ENCODE measurements at regions not wholly inside any gene's neighbourhood (a gene's known extent, or its start where the extent isn't known, plus 50 kb on each side); places are given as distances from the start of the nearest gene placed in this dataset.
"Not testable (repeated sequence)": the region's sequence is repeated elsewhere in the genome, so short reads cannot be mapped to it uniquely, and the experiment has no call there.

DNA sequence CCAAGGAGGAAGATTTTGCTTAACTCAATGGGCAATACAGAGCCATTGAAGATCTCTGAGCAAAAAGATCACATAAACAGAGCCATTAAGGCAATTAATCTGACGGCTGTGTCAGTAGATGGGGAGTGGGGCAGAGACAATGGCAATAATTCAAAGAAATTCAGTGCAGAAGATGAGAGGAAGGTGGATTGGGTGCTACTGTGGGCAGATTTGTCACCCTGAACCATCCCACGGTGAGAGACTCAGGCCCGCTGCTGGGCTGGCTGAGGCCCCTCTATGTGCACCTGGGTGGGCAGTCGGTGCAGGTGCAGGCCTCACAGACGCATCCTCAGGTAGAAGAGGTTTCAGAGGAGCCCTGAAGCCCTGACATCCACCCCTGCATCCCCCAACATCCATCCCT is 458.6 kb downstream of the EIPR1 start:
- intact Hi-C loops (cut with micrococcal nuclease), result no loop called here
- ATAC-seq, result no peak
- DNase-seq, result no peak

DNA sequence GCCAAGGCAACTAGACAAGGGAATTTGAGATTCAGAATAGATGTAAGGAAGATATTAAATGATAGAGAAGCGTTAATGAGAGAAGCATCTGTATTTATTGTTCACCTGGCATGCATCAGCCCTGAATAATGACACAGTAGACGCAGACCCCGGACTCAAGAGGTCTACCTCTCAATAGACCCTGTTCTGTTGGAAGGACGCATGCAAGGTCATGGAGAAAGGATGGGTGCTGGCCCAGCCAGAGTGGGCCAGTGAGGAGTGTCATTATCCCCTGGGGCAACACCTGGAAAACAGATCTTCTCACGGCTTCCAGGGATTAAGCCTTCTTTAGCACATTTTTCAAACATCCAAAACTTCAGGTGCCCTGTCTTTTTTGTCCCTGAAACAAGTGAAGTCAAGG is 461.0 kb downstream of the EIPR1 start:
- intact Hi-C loops (cut with micrococcal nuclease), result no loop called here
- DNase-seq, result no peak
- no peak for ATAC-seq

DNA sequence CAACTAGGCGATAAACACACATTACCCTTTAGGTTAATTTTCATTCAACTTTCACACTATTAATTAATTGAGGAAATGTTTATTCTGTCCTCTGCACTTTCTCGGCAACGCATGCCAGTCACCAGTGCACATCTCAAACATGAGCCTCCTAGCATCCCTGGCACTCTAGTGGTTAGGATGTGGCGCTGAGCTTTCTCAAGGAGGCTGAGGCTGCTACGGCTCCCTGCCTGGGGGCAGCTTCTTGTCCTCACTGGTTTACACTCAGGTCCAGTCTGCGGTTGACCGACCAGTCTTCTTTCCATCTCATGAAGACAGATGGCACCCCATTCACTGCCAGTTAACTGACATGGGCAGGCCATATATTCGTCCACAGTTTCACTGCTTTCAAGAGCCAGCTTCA is 463.4 kb downstream of the EIPR1 start:
- ATAC-seq, result no peak
- intact Hi-C loops (cut with micrococcal nuclease), result no loop called here

DNA sequence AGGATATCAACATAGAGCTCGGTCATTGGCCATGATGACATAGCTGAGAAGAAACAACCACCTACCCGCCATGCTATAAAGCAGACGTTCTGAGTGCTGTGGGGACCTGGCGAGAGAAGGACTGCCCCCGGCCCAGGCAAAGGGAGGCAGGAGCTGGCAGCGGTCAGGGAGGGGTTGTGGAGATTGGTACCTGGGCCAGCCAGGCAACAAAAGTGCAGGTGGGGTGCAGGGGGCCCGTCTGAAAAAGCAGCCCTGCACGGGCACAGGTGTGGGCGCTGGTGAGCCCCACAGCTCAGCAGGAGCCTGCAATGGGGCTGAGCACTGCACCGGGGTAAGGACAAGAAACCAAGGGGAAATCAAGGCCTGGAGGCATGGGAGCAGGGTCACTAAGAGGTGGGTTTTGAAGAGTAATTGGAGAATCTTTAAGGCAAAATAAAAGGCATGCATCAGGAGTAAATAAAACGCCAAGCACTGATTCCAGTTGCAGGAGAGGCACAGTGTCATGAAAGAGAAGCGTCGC is 464.0 kb downstream of the EIPR1 start:
- DNase-seq, result no peak
- intact Hi-C loops (cut with micrococcal nuclease), result no loop called here
- ATAC-seq, result no peak

More for the DNA sequence above, 463.4 kb downstream of the EIPR1 start:
- DNase-seq, result no peak

DNA sequence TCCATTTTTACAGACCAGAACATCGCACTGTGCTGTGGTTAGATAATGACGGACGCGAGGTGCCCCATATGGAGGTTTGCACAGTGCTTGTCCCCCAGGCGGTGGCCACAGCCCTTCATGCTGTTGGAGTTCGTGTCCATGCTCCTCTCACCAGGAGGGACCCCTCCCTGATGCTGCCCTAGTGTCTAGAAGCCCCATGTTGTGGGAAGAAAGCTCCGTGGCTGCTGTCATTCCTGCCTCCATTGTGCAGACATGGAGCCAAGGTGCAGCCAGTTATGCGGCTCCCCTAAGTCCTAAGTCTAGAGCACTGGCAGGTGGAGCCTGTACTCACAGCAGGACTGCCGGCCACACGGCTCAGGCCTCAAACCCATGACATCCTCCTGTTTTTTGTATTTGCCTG is 464.9 kb downstream of the EIPR1 start:
- DNase-seq (no peak), ATAC-seq (no peak)
- intact Hi-C loops (cut with micrococcal nuclease), result no loop called here

DNA sequence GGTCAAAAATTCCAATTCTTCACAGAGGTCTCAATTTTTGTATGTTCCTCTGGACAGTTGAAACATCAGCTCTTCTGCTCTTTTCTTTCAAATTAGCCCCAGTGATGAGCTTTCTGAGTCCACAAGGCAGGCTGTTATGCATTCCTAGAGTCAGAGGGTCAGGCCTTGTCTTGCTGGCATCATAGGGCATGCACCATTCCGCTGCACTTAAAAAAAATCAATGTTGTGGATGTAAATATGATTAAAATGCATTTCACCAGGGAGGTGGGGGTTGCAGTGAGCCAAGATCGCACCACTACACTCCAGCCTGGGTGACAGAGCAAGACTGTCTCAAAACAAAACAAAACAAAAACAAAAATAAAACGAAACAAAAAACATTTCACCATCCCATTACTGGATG is 465.3 kb downstream of the EIPR1 start:
- intact Hi-C loops (cut with micrococcal nuclease), result no loop called here
- DNase-seq, result no peak

DNA sequence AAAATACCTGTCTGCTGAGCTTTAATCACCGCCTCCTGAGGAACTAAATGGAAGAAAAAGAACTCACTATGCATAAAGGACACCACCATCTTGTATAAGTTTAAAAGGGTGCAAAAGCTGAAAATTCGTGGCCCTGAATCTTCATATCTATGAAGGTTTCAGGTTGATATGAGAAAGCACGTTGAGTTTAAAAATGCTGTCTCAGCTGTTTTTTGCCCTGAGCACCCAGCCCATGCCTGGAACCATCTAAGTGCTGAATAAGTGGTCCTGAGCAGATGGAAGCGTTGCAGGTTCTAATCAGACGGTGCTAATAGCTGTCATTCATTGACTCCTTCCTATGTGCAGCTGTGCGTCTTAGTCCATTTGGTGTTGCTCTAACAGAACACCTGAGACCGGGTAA is 467.4 kb downstream of the EIPR1 start:
- intact Hi-C loops (cut with micrococcal nuclease), result no loop called here
- no peak for ATAC-seq
- DNase-seq, result no peak

More for the DNA sequence above, 465.3 kb downstream of the EIPR1 start:
- ATAC-seq, result no peak

DNA sequence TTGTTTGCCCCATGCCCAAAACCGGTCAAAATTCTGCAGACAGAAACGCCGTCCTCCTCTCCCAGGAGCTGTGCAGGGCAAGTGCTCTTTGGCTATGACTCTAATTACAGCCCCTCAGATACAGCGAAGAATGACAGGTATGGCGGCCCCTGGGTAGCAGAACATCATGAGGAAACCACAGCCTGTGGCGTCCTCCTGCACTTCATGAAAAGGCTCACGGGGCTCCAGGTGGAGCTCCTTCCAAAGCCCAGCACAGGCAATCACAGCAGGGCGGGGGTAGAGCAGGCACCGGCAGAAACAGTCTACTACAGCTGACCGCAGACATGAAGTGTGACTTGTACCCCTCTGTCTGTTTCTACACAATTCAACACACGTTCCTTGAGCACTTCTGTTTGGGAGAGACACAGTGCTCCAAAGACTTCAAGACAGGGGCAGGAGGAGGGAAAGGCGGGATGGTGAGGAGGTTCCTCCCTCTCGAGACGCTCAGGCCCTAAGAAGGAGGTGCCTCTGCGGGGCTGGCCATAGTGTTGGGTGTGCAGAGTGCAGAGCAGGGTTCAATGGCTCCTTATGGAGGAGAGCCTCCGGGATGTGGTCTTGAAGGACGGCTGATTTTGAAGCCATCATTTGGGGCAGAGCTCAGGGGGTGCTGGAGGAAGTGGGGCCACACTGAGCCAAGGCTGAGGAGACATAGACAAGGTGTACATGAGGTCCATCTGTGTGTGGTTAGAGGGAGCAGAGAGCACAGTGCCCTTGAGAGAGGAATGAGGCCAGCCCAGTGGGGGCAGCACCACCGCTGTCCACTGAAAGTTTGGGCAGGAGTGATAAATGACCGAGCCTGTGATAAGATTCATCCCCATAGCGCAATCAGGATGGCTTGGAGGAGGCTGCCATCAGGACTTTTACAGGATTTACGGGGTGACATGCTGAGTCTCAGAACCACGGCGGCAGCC is 468.3 kb downstream of the EIPR1 start:
- ATAC-seq, result no peak
- DNase-seq, result no peak
- intact Hi-C loops (cut with micrococcal nuclease), result no loop called here

DNA sequence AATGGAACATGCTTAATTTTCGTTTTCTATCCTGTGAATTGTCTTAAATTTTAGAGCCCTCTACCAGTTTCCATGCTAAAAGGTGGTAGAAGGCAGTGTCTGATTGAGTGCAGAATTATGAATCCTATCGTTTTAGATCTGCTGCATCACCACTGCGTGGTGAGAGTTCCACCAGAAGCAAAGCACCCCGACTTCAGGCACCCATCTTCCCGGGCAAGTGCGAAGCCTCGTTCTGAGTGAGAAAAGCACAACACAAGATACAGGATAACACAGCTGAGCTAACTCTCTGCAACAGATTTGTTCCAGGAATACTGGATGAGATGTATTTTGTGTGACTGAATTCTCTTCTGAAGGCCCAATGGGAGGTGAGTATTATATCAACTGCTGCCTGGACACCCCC is 471.5 kb downstream of the EIPR1 start:
- intact Hi-C loops (cut with micrococcal nuclease), result no loop called here
- ATAC-seq (no peak), DNase-seq (no peak)

DNA sequence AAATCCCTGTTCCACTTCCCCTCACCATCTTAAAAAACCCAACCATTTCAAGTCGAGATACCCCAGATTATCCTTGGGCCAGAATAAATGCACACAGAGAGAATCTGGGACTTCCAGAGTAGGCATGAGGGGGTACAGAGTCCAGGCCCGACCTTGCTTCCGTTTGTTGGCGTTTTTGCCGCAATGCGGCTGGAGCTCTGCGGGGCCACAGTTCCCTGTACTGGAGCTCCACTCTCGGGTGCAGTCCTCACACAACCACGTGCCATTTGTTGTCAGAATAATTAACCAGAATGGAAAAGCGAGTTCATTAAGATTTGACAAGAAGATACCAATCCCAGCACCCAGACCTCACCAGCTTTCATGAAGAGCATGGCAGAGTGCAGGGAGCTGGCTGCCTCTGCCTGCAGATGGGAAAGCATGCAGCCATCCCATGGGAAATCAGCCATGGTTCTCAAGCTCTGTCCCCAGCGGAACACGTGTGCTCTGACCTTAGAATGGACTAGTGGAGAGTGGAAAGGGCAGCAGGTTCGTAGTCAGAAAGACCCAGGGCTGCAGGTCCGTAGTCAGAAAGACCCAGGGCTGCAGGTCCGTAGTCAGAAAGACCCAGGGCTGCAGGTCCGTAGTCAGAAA is 472.8 kb downstream of the EIPR1 start:
- DNase-seq (no peak), ATAC-seq (no peak)
- intact Hi-C loops (cut with micrococcal nuclease), result no loop called here

DNA sequence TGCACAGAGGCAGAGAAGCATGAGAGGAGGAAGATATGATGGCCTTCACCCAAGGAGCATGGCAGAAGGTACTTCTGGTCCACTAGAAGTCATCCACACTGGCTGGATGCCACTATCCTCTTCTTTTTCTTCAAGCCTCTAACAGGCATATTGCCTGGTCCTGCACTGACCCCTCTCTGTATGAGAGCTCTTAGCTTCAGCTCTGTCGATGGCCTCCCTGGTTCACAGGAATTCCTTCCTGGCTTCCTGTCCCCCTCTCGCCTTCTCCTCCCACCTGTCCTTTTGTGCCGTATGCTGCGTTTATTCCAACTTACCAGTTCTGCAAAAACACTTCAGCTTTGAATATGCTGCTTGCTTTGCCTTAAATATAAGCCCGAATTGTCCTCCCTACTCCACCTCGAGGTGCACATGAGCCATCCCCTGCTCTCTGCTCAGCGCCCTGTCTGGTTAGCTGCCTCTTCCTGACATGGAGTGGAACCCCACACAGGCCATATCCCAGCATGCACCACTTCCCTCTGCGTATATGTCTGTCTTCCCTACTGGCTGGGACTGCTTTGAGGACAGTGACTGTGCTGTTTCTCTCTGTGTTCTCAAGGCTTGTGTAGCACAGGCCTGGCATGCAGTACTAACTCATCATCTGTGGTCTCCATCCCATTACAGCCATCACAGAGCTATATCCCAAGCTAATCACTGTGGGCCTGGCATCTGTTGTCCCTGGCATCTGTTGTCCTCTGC is 474.9 kb downstream of the EIPR1 start:
- intact Hi-C loops (cut with micrococcal nuclease), result no loop called here
- ATAC-seq, result no peak
- DNase-seq, result no peak

DNA sequence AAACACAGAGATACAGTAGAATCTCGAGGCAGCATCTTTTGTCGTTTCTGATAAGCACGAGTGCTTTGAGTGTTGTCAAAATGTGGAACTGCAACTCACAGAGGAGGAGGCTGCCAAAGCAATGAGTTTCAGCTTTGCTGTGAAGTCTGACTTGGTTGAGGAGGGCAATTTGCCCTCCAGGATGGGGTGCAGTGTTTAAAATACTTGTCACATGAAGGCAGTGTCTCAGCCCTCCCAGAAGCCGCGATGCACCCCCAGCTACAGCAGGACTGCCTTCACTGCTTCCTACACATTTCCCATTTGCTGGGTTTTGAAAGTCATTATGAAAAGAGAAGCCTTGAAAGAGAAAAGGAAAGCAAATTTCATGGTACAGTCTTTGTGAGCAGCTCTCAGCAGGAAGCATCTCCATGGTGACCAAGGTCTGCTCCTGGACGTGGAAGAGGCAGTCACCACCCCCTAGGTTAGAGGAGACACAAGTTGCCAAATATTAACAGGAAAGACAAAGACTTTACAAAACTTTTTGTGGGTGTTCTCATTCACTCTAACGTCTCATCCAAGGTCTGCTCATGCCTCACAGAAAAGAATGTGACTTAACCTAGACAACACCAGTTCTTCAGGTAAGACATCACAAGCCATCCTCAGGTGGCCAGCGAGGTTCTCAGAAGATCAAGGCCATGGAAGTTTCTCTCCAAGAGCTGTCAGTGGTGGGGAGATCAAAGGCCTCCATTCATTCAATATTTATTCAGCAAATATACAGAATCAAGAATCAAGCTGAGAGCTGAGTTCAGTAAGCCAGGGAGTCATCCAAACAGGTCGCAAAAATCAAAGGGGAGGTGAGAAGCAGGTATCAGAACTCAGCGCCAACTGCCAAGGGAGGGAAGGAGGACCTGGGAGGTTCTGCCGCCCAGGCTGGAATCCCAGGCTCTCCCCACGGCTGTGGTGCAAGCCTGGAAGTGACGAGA is 476.0 kb downstream of the EIPR1 start:
- DNase-seq, result no peak
- intact Hi-C loops (cut with micrococcal nuclease), result no loop called here
- no peak for ATAC-seq

DNA sequence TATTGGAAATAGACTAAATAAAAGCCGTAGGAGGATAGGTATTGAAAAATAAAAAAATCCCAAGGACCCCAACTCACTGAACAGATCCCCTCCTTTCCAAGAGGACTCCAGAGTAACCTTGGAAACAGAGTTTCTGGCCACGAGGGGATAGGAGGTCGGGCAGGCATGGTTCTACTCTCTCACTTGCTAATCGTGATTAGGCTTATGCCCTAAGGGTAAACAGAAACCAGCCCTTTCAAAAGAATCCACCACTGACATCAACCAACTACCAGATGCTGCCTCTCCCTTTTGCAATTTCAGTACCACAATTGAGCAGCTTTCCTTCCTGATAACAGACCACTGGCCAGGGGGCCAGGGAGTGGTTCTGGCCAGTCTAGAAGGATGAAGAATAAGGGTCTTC is 477.8 kb downstream of the EIPR1 start:
- no peak for ATAC-seq
- intact Hi-C loops (cut with micrococcal nuclease), result no loop called here

DNA sequence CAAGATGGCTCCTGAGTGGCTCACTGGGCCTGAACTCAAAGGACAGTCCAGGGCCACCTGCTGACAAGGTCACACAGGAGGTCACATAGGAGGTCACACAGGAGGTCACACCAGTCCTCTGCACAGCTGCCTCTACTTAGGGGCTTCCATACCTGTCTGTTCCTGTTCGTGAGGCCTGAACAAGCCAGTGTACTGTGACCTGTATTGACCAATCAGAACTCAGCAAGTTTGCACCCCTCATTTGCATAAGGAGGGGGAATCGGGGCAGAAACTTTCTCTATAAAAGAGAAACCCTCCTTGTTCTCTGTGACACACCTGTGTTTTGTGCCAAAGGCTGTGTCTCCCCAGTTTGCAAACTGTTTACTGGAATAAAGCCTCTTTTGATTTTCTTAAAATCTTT is 478.9 kb downstream of the EIPR1 start:
- no peak for ATAC-seq
- intact Hi-C loops (cut with micrococcal nuclease), result no loop called here
- no peak for DNase-seq

More for the DNA sequence above, 477.8 kb downstream of the EIPR1 start:
- DNase-seq, result no peak

DNA sequence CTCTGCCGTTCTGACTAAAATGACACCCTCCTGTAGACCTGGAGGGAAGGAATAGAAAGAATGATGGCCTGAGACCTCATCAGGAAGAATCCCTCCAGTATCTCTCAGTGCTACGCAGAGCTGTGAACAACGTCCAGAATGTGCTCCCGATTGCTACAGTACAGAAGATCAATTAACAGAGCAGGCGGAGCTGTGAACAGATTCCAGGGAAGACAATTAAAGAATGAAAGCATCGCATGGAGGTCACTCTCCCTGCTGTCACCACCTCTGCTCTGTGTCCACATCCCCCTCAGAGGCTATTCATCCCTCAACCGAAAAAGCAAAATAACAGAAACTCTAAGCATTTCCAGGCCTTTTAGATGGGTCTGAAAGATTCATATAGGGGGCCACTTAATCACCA is 481.0 kb downstream of the EIPR1 start:
- intact Hi-C loops (cut with micrococcal nuclease), result no loop called here
- ATAC-seq (no peak), DNase-seq (no peak)

DNA sequence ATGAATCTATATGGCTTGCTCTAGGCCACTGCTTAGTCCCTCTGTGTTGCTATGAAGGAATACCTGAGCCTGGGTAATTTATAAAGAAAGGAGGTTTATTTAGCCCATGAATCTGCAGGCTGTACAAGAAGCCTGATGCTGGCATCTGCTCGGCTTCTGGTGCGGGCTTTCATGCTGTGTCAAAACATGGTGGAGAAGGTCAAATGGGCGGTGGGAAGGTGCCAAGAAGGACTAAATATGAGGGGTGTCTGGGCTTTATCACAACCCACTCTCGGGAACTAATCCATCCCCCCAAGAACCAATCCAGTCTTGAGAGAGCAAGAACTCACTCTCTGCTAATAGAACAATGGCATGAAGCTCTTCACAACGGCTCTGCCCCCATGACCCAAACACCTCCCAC is 481.6 kb downstream of the EIPR1 start:
- DNase-seq (no peak), ATAC-seq (no peak)
- intact Hi-C loops (cut with micrococcal nuclease), result no loop called here

DNA sequence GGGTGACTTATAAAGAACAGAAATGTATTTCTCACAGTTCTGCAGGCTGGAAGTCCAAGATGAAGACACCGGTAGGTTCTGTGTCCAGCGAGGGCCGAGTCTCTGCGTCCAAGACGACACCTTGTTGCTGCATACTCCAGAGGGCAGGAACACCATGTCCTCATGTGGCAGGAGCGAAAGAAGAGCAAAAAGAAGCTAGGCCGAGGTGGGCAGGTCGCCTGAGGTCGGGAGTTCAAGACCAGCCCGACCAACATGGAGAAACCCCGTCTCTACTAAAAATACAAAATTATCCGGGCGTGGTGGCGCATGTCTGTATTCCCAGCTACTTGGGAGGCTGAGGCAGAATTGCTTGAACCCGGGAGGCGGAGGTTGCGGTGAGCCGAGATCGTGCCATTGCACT is 483.6 kb downstream of the EIPR1 start:
- intact Hi-C loops (cut with micrococcal nuclease); ATAC-seq; DNase-seq: not testable (repeated sequence)

DNA sequence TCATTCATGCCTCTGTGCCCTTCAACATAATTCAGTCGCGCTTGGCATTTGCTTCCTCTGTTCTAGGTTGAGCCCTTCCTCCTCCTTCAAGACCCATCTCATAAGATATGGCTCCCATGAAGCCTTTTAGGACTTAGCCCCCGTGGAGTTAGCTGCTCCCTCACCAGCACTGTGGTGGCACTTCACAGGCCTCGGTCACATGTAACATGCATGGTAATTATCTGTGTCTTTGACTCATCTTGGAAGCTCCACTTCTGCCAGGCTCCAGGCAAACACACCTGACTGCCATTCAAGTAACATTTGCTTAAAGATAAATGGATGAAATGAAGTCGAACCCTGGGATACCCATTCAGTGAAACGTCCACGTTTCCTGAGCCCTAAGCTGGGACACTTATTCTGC is 484.7 kb downstream of the EIPR1 start:
- intact Hi-C loops (cut with micrococcal nuclease), result no loop called here
- ATAC-seq, result no peak
- no peak for DNase-seq

DNA sequence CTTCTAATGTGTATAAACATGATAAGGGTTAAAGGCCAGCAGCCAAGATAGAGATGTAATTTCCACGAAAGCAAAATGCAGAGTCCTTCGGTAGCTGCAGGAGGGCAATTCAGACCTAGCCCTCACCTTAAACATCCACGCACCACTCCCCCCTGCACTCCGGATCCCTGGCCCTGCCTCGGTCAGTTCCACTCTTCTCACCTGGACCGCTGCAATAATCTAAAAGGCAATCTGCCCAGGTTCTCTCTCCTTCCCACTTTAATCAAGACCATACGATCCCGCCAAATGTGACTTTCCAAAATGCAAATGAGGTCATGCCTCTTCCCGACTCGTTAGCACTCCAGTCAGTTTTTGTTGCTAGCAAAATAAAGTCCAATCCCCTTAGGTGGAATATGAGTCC is 485.2 kb downstream of the EIPR1 start:
- no peak for DNase-seq
- intact Hi-C loops (cut with micrococcal nuclease), result no loop called here
- no peak for ATAC-seq

Data from left ventricle myocardium superior (tissue), 1 donor.